ENCODE measurements at regions not wholly inside any gene's neighbourhood (a gene's known extent, or its start where the extent isn't known, plus 50 kb on each side); places are given as distances from the start of the nearest gene placed in this dataset.

- Histone ChIP-seq H3K27ac (ENCODE audit: extremely low read depth, low read depth, low read length) (no peak overlapping the region), H3K4me3 (ENCODE audit: low read depth, low read length) (no peak overlapping the region), H3K4me1 (ENCODE audit: control insufficient read depth, insufficient read depth, low read length) (no peaks in the 10 kb centered on the region), H3K36me3 (ENCODE audit: control insufficient read depth in 2 of 2, insufficient read depth in 1 of 2, low read length in 2 of 2) (no peaks in the 10 kb centered on the region), H3K9me3 (ENCODE audit: control insufficient read depth, insufficient read depth, low read depth, low read length) (no peaks in the 10 kb centered on the region)
- POLR2A ChIA-PET, result no interaction called here
- no peak for TF ChIP-seq ZNF175 (tag by site-specific recombination; IDR thresholded peaks at IDR 0.05)
- no peak for TF ChIP-seq ZNF529 (tag by site-specific recombination; IDR thresholded peaks at IDR 0.05; ENCODE audit: insufficient replicate concordance)
- TF ChIP-seq ZNF596 (tag by site-specific recombination; IDR thresholded peaks at IDR 0.05), result no peak
- no peak for TF ChIP-seq ZNF114 (tag by site-specific recombination; IDR thresholded peaks at IDR 0.05)
- TF ChIP-seq RBAK (tag by site-specific recombination; IDR thresholded peaks at IDR 0.05), result no peak
- TF ChIP-seq ZNF146 (tag by site-specific recombination; IDR thresholded peaks at IDR 0.05), result no peak
- TF ChIP-seq SALL2 (tag by site-specific recombination; IDR thresholded peaks at IDR 0.05; ENCODE audit: borderline replicate concordance), result no peak
- CTCF ChIA-PET, result no interaction called here
Observed at GRCh38 chr4:189826657-189827056, 114.0 kb upstream of the FRG1 start.

GRCh38 chr4:189828081-189828697, 112.5 kb upstream of the FRG1 start:
- Histone ChIP-seq H3K4me1 (ENCODE audit: control insufficient read depth, insufficient read depth, low read length) (no peaks in the 10 kb centered on the region), H3K27ac (ENCODE audit: extremely low read depth, low read depth, low read length) (no peak overlapping the region), H3K9me3 (ENCODE audit: control insufficient read depth, insufficient read depth, low read depth, low read length) (no peaks in the 10 kb centered on the region), H3K36me3 (ENCODE audit: control insufficient read depth in 2 of 2, insufficient read depth in 1 of 2, low read length in 2 of 2) (no peaks in the 10 kb centered on the region), H3K4me3 (ENCODE audit: low read depth, low read length) (no peak overlapping the region)
- ChIA-PET CTCF (no interaction called here), POLR2A (no interaction called here)
- TF ChIP-seq ZNF48 (tag by site-specific recombination; IDR thresholded peaks at IDR 0.05) (no peak), ZNF768 (tag by site-specific recombination; IDR thresholded peaks at IDR 0.05) (no peak), ZNF239 (tag by site-specific recombination; IDR thresholded peaks at IDR 0.05) (no peak), ZBTB17 (tag by site-specific recombination; IDR thresholded peaks at IDR 0.05) (no peak), ZNF26 (tag by site-specific recombination; IDR thresholded peaks at IDR 0.05) (no peak)

GRCh38 chr4:189832528-189832927, 108.1 kb upstream of the FRG1 start:
- CTCF ChIA-PET, result interaction anchor here (0.9 kb wide), 1 partner anchor 10 kb away, joined by 3 read pairs; no protein-coding TSS in a partner anchor
- Histone ChIP-seq H3K36me3 (ENCODE audit: control insufficient read depth in 2 of 2, insufficient read depth in 1 of 2, low read length in 2 of 2) (no peaks in the 10 kb centered on the region), H3K9me3 (ENCODE audit: control insufficient read depth, insufficient read depth, low read depth, low read length) (no peaks in the 10 kb centered on the region), H3K4me3 (ENCODE audit: low read depth, low read length) (no peak overlapping the region), H3K4me1 (ENCODE audit: control insufficient read depth, insufficient read depth, low read length) (no peaks in the 10 kb centered on the region), H3K27ac (ENCODE audit: extremely low read depth, low read depth, low read length) (no peak overlapping the region)
- TF ChIP-seq ZNF704 (tag by site-specific recombination; IDR thresholded peaks at IDR 0.05) (no peak), ZEB2 (tag by site-specific recombination; IDR thresholded peaks at IDR 0.05) (no peak), INSM2 (tag by site-specific recombination; IDR thresholded peaks at IDR 0.05) (no peak), ZNF394 (tag by site-specific recombination; IDR thresholded peaks at IDR 0.05; ENCODE audit: borderline replicate concordance) (no peak), ZNF837 (tag by site-specific recombination; IDR thresholded peaks at IDR 0.05) (no peak), SP7 (tag by site-specific recombination; IDR thresholded peaks at IDR 0.05) (no peak)
- POLR2A ChIA-PET, result no interaction called here
